Endodermal cell (in vitro differentiated cells): ENCODE measurements at regions not wholly inside any gene's neighbourhood (a gene's known extent, or its start where the extent isn't known, plus 50 kb on each side); places are given as distances from the start of the nearest gene placed in this dataset.

Experiments
- DNase-seq: peaks from one replicate; pipeline ENCODE4 v3.0.0-alpha.2; 2017
- H3K27ac ChIP-seq: 2 replicates; pipeline ENCODE4 v1.5.1; 2013; ENCODE audit warnings: mild to moderate bottlenecking, low read depth, low read length, moderate library complexity
- H3K27me3 ChIP-seq: 2 replicates; pipeline ENCODE4 v1.6.1; 2013; ENCODE audit warnings: mild to moderate bottlenecking, low read length, moderate library complexity; ENCODE audit not compliant: insufficient read depth, control insufficient read depth, poor library complexity, severe bottlenecking
- H3K36me3 ChIP-seq: 2 replicates; pipeline ENCODE4 v1.7.0; 2013; ENCODE audit warnings: mild to moderate bottlenecking, low read length, moderate library complexity; ENCODE audit not compliant: control insufficient read depth, insufficient read depth
- H3K4me1 ChIP-seq: one replicate; pipeline ENCODE4 v1.7.0; 2013; ENCODE audit warnings: low read length; ENCODE audit not compliant: control insufficient read depth, insufficient read depth
- H3K4me3 ChIP-seq: 2 replicates; pipeline ENCODE4 v1.5.1; 2013; ENCODE audit warnings: mild to moderate bottlenecking, low read length, moderate library complexity
- H3K9ac ChIP-seq: 2 replicates; pipeline ENCODE4 v1.6.1; 2013; ENCODE audit warnings: mild to moderate bottlenecking, low read length, moderate library complexity; ENCODE audit not compliant: poor library complexity, severe bottlenecking; ENCODE audit errors: extremely low read depth
- H3K9me3 ChIP-seq: 2 replicates; pipeline ENCODE4 v1.6.1; 2013; ENCODE audit warnings: mild to moderate bottlenecking, low read length, moderate library complexity; ENCODE audit not compliant: control insufficient read depth
- H3K27ac Mint-ChIP-seq: 2 replicates; pipeline ENCODE4 v1.8.0; 2020; ENCODE audit warnings: mixed read lengths
- H3K27me3 Mint-ChIP-seq: 2 replicates; pipeline ENCODE4 v1.8.0; 2021; ENCODE audit warnings: mild to moderate bottlenecking, mixed read lengths; ENCODE audit not compliant: insufficient read depth
- H3K36me3 Mint-ChIP-seq: 2 replicates; pipeline ENCODE4 v1.8.0; 2020; ENCODE audit warnings: low read depth, mixed read lengths
- H3K4me1 Mint-ChIP-seq: 2 replicates; pipeline ENCODE4 v1.8.0; 2020; ENCODE audit warnings: mixed read lengths
- H3K4me3 Mint-ChIP-seq: 2 replicates; pipeline ENCODE4 v1.8.0; 2020; ENCODE audit warnings: mild to moderate bottlenecking, moderate library complexity, mixed read lengths
- H3K9me3 Mint-ChIP-seq: 2 replicates; pipeline ENCODE4 v1.8.0; 2020; ENCODE audit warnings: mild to moderate bottlenecking, mixed read lengths
- WGBS, 2 experiments: methylation state at CpG; one replicate each; pipeline versions ENCODE4 v1.1.5 to v1.1.7; 2013; ENCODE audit warnings: missing lambda C conversion rate in 2 of 2, mixed read lengths in 1 of 2; ENCODE audit not compliant: insufficient coverage in 1 of 2, insufficient read length in 1 of 2; 5-methylcytosine and 5-hydroxymethylcytosine counted together
- TF ChIP-seq, protein P1 (sequence below): fragments of 200-600 bp; sonication (generic); conservative IDR thresholded peaks from 2 replicates; pipeline ENCODE4 v1.5.0; 2021; ENCODE audit warnings: antibody characterized with exemption, mild to moderate bottlenecking

DNA sequence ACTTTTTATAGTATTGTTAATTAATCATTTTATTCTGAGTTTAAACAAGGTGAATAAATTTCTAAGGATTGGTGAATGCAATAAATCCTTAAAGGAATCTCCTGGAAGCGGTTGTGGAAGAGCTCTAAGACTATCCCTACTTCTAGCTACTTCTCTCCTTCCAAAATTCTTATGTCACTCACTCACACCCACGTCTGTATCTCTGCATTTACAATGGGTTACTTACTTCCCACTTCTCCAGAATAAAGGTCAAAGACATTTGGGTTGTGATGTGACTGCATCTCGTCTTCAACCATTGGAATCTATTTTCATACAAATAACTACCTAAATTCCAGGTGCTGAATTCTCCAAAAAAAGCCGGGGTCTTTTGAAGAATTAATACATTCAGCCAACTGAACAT is 234.2 kb upstream of the MDFIC2 start:
- Histone ChIP-seq H3K9ac (no peak overlapping the region), H3K36me3 (no peaks in the 10 kb centered on the region), H3K27ac (no peak overlapping the region), H3K4me1 (no peaks in the 10 kb centered on the region), H3K4me3 (no peak overlapping the region), H3K9me3 (peaks cover 11% of the 10 kb centered on the region), H3K27me3 (no peaks in the 10 kb centered on the region)
- DNase-seq = no peak
- Mint-ChIP-seq H3K4me3 (no peak overlapping the region), H3K27ac (no peak overlapping the region), H3K9me3 (peaks cover 16% of the 10 kb centered on the region), H3K27me3 (no peaks in the 10 kb centered on the region), H3K36me3 (peaks cover under 1% of the 10 kb centered on the region), H3K4me1 (no peaks in the 10 kb centered on the region)
- TF ChIP-seq, protein P1, sequence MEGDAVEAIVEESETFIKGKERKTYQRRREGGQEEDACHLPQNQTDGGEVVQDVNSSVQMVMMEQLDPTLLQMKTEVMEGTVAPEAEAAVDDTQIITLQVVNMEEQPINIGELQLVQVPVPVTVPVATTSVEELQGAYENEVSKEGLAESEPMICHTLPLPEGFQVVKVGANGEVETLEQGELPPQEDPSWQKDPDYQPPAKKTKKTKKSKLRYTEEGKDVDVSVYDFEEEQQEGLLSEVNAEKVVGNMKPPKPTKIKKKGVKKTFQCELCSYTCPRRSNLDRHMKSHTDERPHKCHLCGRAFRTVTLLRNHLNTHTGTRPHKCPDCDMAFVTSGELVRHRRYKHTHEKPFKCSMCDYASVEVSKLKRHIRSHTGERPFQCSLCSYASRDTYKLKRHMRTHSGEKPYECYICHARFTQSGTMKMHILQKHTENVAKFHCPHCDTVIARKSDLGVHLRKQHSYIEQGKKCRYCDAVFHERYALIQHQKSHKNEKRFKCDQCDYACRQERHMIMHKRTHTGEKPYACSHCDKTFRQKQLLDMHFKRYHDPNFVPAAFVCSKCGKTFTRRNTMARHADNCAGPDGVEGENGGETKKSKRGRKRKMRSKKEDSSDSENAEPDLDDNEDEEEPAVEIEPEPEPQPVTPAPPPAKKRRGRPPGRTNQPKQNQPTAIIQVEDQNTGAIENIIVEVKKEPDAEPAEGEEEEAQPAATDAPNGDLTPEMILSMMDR = no peak
- WGBS, 2 experiments = 81 to 92% methylated on average over 2 to 4 of the region's 4 CpGs

- 91 to 92% methylated on average over 2 of the region's 2 CpGs for WGBS, 2 experiments
- TF ChIP-seq, protein P1 = no peak
- Histone ChIP-seq H3K4me3 (no peak overlapping the region), H3K27ac (no peak overlapping the region), H3K36me3 (no peaks in the 10 kb centered on the region), H3K9me3 (no peaks in the 10 kb centered on the region), H3K4me1 (no peaks in the 10 kb centered on the region), H3K27me3 (no peaks in the 10 kb centered on the region), H3K9ac (no peak overlapping the region)
- no peak for DNase-seq
- H3K36me3 Mint-ChIP-seq = no peaks in the 10 kb centered on the region
- H3K27me3 Mint-ChIP-seq = no peaks in the 10 kb centered on the region
- H3K4me3 Mint-ChIP-seq = no peak overlapping the region
- H3K27ac Mint-ChIP-seq = no peak overlapping the region
- H3K4me1 Mint-ChIP-seq = no peaks in the 10 kb centered on the region
- peaks cover 2% of the 10 kb centered on the region for H3K9me3 Mint-ChIP-seq
These were observed 231.1 kb upstream of the MDFIC2 start for GRCh38 chr3:70543493-70543892.

GRCh38 chr3:70539908-70540307 is 227.5 kb upstream of the MDFIC2 start:
- Histone ChIP-seq H3K36me3 (no peaks in the 10 kb centered on the region), H3K4me1 (no peaks in the 10 kb centered on the region), H3K4me3 (no peak overlapping the region), H3K27me3 (no peaks in the 10 kb centered on the region), H3K27ac (no peak overlapping the region), H3K9ac (no peak overlapping the region), H3K9me3 (no peaks in the 10 kb centered on the region)
- Mint-ChIP-seq H3K27ac (no peak overlapping the region), H3K36me3 (no peaks in the 10 kb centered on the region), H3K27me3 (no peaks in the 10 kb centered on the region), H3K4me3 (no peak overlapping the region), H3K9me3 (peaks cover 2% of the 10 kb centered on the region), H3K4me1 (no peaks in the 10 kb centered on the region)
- DNase-seq = no peak
- 94% methylated on average over 2 of the region's 2 CpGs; no CpG with 5 or more reads in 1 of the 2 experiments for WGBS, 2 experiments
- TF ChIP-seq, protein P1 = peak; percentile 59
